Muscle of leg (tissue), 3 donors: ENCODE measurements at regions not wholly inside any gene's neighbourhood (a gene's known extent, or its start where the extent isn't known, plus 50 kb on each side); places are given as distances from the start of the nearest gene placed in this dataset.
"Not testable (repeated sequence)": the region's sequence is repeated elsewhere in the genome, so short reads cannot be mapped to it uniquely, and the experiment has no call there.

Experiments
- DNase-seq: peaks from one replicate; pipeline ENCODE4 v3.0.0; 2013
- H3K27ac ChIP-seq: one replicate; pipeline ENCODE4 v1.5.1; 2013; ENCODE audit warnings: mild to moderate bottlenecking, low read length, control low read depth
- H3K27me3 ChIP-seq: one replicate; pipeline ENCODE4 v1.6.1; 2013; ENCODE audit warnings: low read length; ENCODE audit not compliant: control insufficient read depth, insufficient read depth
- H3K36me3 ChIP-seq: one replicate; pipeline ENCODE4 v1.6.1; 2013; ENCODE audit warnings: low read length; ENCODE audit not compliant: control insufficient read depth, insufficient read depth
- H3K4me1 ChIP-seq: one replicate; pipeline ENCODE4 v1.6.1; 2013; ENCODE audit warnings: low read length; ENCODE audit not compliant: control insufficient read depth, insufficient read depth
- H3K4me3 ChIP-seq: one replicate; pipeline ENCODE4 v1.5.1; 2013; ENCODE audit warnings: low read length, control low read depth
- H3K9me3 ChIP-seq: replicated peaks from 2 replicates; pipeline ENCODE4 v1.6.1; 2013; ENCODE audit warnings: low read depth, low read length; ENCODE audit not compliant: control insufficient read depth
- WGBS: methylation state at CpG from one replicate; pipeline ENCODE4 v1.1.5; 2013; ENCODE audit warnings: missing lambda C conversion rate; ENCODE audit not compliant: insufficient coverage; 5-methylcytosine and 5-hydroxymethylcytosine counted together

GRCh38 chr12:32964981-32965585 lies 68.5 kb upstream of the PKP2 start:
- no peaks in the 10 kb centered on the region for H3K27me3 ChIP-seq
- no peak overlapping the region for H3K27ac ChIP-seq
- no peaks in the 10 kb centered on the region for H3K9me3 ChIP-seq
- DNase-seq, result no peak
- no peaks in the 10 kb centered on the region for H3K36me3 ChIP-seq
- H3K4me3 ChIP-seq, result no peak overlapping the region
- H3K4me1 ChIP-seq, result no peaks in the 10 kb centered on the region
- 86% methylated on average over 1 of the region's 9 CpGs for WGBS

GRCh38 chr12:32956418-32956817 lies 59.8 kb upstream of the PKP2 start:
- 84% methylated on average over 7 of the region's 10 CpGs for WGBS
- not testable (repeated sequence) for H3K4me1 ChIP-seq, H3K27me3 ChIP-seq, H3K27ac ChIP-seq, H3K4me3 ChIP-seq, H3K36me3 ChIP-seq, DNase-seq, H3K9me3 ChIP-seq

- no peaks in the 10 kb centered on the region for H3K36me3 ChIP-seq
- no peaks in the 10 kb centered on the region for H3K4me1 ChIP-seq
- H3K9me3 ChIP-seq, result no peaks in the 10 kb centered on the region
- no peak overlapping the region for H3K4me3 ChIP-seq
- WGBS, result 50% methylated on average over 1 of the region's 3 CpGs
- DNase-seq, result no peak
- H3K27ac ChIP-seq, result no peak overlapping the region
- no peaks in the 10 kb centered on the region for H3K27me3 ChIP-seq
These were observed 56.1 kb upstream of the PKP2 start for GRCh38 chr12:32952681-32953080.

GRCh38 chr12:32949815-32950214 lies 53.2 kb upstream of the PKP2 start:
- Histone ChIP-seq H3K27ac (no peak overlapping the region), H3K27me3 (no peaks in the 10 kb centered on the region), H3K9me3 (no peaks in the 10 kb centered on the region), H3K4me3 (no peak overlapping the region), H3K4me1 (no peaks in the 10 kb centered on the region), H3K36me3 (no peaks in the 10 kb centered on the region)
- WGBS, result 100% methylated on average over 1 of the region's 3 CpGs
- no peak for DNase-seq

GRCh38 chr12:32947206-32948067 lies 50.9 kb upstream of the PKP2 start:
- no peaks in the 10 kb centered on the region for H3K27me3 ChIP-seq
- H3K4me3 ChIP-seq, result no peak overlapping the region
- WGBS, result no CpG with 5 or more reads among the region's 4 CpGs
- peak; percentile 49 for DNase-seq
- no peaks in the 10 kb centered on the region for H3K4me1 ChIP-seq
- no peaks in the 10 kb centered on the region for H3K36me3 ChIP-seq
- no peak overlapping the region for H3K27ac ChIP-seq
- no peaks in the 10 kb centered on the region for H3K9me3 ChIP-seq

GRCh38 chr12:32946504-32947131 lies 50.0 kb upstream of the PKP2 start:
- Histone ChIP-seq H3K27ac (no peak overlapping the region), H3K27me3 (no peaks in the 10 kb centered on the region), H3K36me3 (no peaks in the 10 kb centered on the region), H3K9me3 (no peaks in the 10 kb centered on the region), H3K4me1 (no peaks in the 10 kb centered on the region), H3K4me3 (no peak overlapping the region)
- WGBS, result 61% methylated on average over 2 of the region's 6 CpGs
- DNase-seq, result no peak
